AML-193 (cell line): ENCODE measurements at regions not wholly inside any gene's neighbourhood (a gene's known extent, or its start where the extent isn't known, plus 50 kb on each side); places are given as distances from the start of the nearest gene placed in this dataset.

Experiments
- DNase-seq, 2 experiments: peaks; one replicate each; lab custom pipeline; 2025; lab: John Stamatoyannopoulos, UW

GRCh38 chr9:103789686-103790085 lies 304.4 kb upstream of the SMC2 start:
- DNase-seq, result peak; percentile 18 to 40

- peak in 1 of 2 experiments; percentile 1 for DNase-seq
These were observed 295.5 kb upstream of the SMC2 start for GRCh38 chr9:103798620-103799019.

- no peak for DNase-seq
These were observed 294.1 kb upstream of the SMC2 start for GRCh38 chr9:103799959-103800358.

- no peak for DNase-seq
These were observed 292.0 kb upstream of the SMC2 start for GRCh38 chr9:103802068-103802467.

- no peak for DNase-seq
These were observed 290.9 kb upstream of the SMC2 start for GRCh38 chr9:103803245-103803644.

GRCh38 chr9:103804077-103804735 lies 289.9 kb upstream of the SMC2 start:
- no peak for DNase-seq

- no peak for DNase-seq
These were observed 284.4 kb upstream of the SMC2 start for GRCh38 chr9:103809745-103810144.

- DNase-seq, result no peak
These were observed 282.6 kb upstream of the SMC2 start for GRCh38 chr9:103811462-103811861.

- DNase-seq, result no peak
These were observed 278.0 kb upstream of the SMC2 start for GRCh38 chr9:103816146-103816545.

- no peak for DNase-seq
These were observed 274.2 kb upstream of the SMC2 start for GRCh38 chr9:103819936-103820335.

GRCh38 chr9:103821115-103821514 lies 273.0 kb upstream of the SMC2 start:
- DNase-seq, result no peak

- no peak for DNase-seq
These were observed 256.2 kb upstream of the SMC2 start for GRCh38 chr9:103837940-103838339.

- DNase-seq, result no peak
These were observed 254.9 kb upstream of the SMC2 start for GRCh38 chr9:103839197-103839596.

GRCh38 chr9:103867886-103868285 lies 226.2 kb upstream of the SMC2 start:
- no peak for DNase-seq

GRCh38 chr9:103872811-103873210 lies 221.3 kb upstream of the SMC2 start:
- no peak for DNase-seq

GRCh38 chr9:103881419-103881818 lies 212.7 kb upstream of the SMC2 start:
- no peak for DNase-seq

- no peak for DNase-seq
These were observed 204.1 kb upstream of the SMC2 start for GRCh38 chr9:103889989-103890388.

GRCh38 chr9:103894184-103894583 lies 199.9 kb upstream of the SMC2 start:
- no peak for DNase-seq

GRCh38 chr9:103898550-103898949 lies 195.6 kb upstream of the SMC2 start:
- no peak for DNase-seq

- DNase-seq, result no peak
These were observed 194.2 kb upstream of the SMC2 start for GRCh38 chr9:103899866-103900265.

GRCh38 chr9:103900466-103900865 lies 193.6 kb upstream of the SMC2 start:
- no peak for DNase-seq

GRCh38 chr9:103902263-103902662 lies 191.8 kb upstream of the SMC2 start:
- DNase-seq, result no peak

GRCh38 chr9:103904242-103904641 lies 189.9 kb upstream of the SMC2 start:
- DNase-seq, result no peak

- no peak for DNase-seq
These were observed 180.2 kb upstream of the SMC2 start for GRCh38 chr9:103913899-103914298.
